HepG2 (cell line): ENCODE measurements at regions not wholly inside any gene's neighbourhood (a gene's known extent, or its start where the extent isn't known, plus 50 kb on each side); places are given as distances from the start of the nearest gene placed in this dataset.
A peak's percentile ranks its signal among the peaks of the same experiment; 100 is the strongest.
"Not testable (repeated sequence)": the region's sequence is repeated elsewhere in the genome, so short reads cannot be mapped to it uniquely, and the experiment has no call there.

Experiments used
- ATAC-seq: fragments of 200-7000 bp; cut with Tn5 transposase; 3 replicates; pipeline ENCODE4 v1.9.1; 2020; ENCODE audit warnings: mild to moderate bottlenecking, moderate library complexity
- BruUV-seq: library from RNA; stranded (reverse); fragments of 400-500 nt; replicated peaks from 2 replicates; lab custom pipeline; 2021; lab: Mats Ljungman, UMichigan
- CTCF ChIA-PET: fragments of 300-600 bp; formaldehyde crosslinking; extraction: SDS; loops from one replicate; lab custom pipeline; 2021; ENCODE audit warnings: low total read pairs, inconsistent platforms, low intra/inter-chr PET ratio; lab: Yijun Ruan, JAX
- POLR2A ChIA-PET: fragments of 350-600 bp; sonication (Branson Sonifier 250); formaldehyde crosslinking; loops from one replicate; lab custom pipeline; 2020; ENCODE audit warnings: antibody characterized with exemption, inconsistent platforms; lab: Yijun Ruan, JAX
- DNase-seq: peaks from one replicate; pipeline ENCODE4 v3.0.0-alpha.2; 2015; ENCODE audit warnings: low spot score
- FAIRE-seq: peaks from 3 replicates; lab custom pipeline; 2011; peaks lifted over from hg19 to GRCh38; lab: Jason Lieb, UNC
- H2AFZ ChIP-seq: one replicate; pipeline ENCODE4 v1.6.1; 2011; ENCODE audit warnings: low read length, inconsistent platforms
- H3K27ac ChIP-seq: fragments of 300-600 bp; 3 replicates; pipeline ENCODE4 v1.8.0; 2011; ENCODE audit warnings: mixed run types, mild to moderate bottlenecking, mixed read lengths, low read length, inconsistent platforms; ENCODE audit not compliant: insufficient read depth; ENCODE audit errors: extremely low read length
- H3K27me3 ChIP-seq, 2 experiments: fragments of 200-600 bp in 1 of 2; 2 replicates in 1 of 2; 3 replicates in 1 of 2; pipeline versions ENCODE4 v1.6.0 to v1.8.0; 2011; ENCODE audit warnings: low read length in 2 of 2, mild to moderate bottlenecking in 2 of 2, moderate library complexity in 2 of 2, inconsistent platforms in 1 of 2; ENCODE audit not compliant: insufficient read depth in 2 of 2, control insufficient read depth in 1 of 2
- H3K36me3 ChIP-seq, 2 experiments: fragments of 200-600 bp in 1 of 2; replicated peaks in 1 of 2; 2 replicates in 1 of 2; 3 replicates in 1 of 2; pipeline versions ENCODE4 v1.5.1 to v1.8.0; 2011; ENCODE audit warnings: low read length in 2 of 2, inconsistent platforms in 1 of 2; ENCODE audit not compliant: insufficient read depth in 2 of 2, control insufficient read depth in 1 of 2
- H3K4me1 ChIP-seq: 2 replicates; pipeline ENCODE4 v1.5.1; 2012; ENCODE audit warnings: low read length, inconsistent platforms; ENCODE audit not compliant: insufficient read depth
- H3K4me2 ChIP-seq: 2 replicates; pipeline ENCODE4 v1.6.0; 2011; ENCODE audit warnings: low read depth, low read length, inconsistent platforms
- H3K4me3 ChIP-seq, 3 experiments: fragments of 200-600 bp in 1 of 3; sonication (generic), shearing (Covaris generic) in 1 of 3; replicated peaks in 1 of 3; 2 replicates each; pipeline ENCODE4 v1.5.1; 2011 to 2016; ENCODE audit warnings: low read length in 3 of 3, inconsistent platforms in 2 of 3, low read depth in 2 of 3, mild to moderate bottlenecking in 2 of 3, control low read depth in 1 of 3, mixed read lengths in 1 of 3; ENCODE audit not compliant: insufficient read depth in 1 of 3
- H3K79me2 ChIP-seq: one replicate; pipeline ENCODE4 v1.6.1; 2011; ENCODE audit warnings: low read length, inconsistent platforms; ENCODE audit not compliant: insufficient read depth
- H3K9ac ChIP-seq: 2 replicates; pipeline ENCODE4 v1.6.0; 2011; ENCODE audit warnings: mild to moderate bottlenecking, low read depth, low read length, inconsistent platforms; ENCODE audit not compliant: insufficient read depth
- H3K9me3 ChIP-seq: 2 replicates; pipeline ENCODE4 v1.5.1; 2012; ENCODE audit warnings: mild to moderate bottlenecking, low read length
- H4K20me1 ChIP-seq: 2 replicates; pipeline ENCODE4 v1.6.0; 2011; ENCODE audit warnings: inconsistent platforms, mild to moderate bottlenecking, low read length, moderate library complexity; ENCODE audit not compliant: insufficient read depth
- ELF1 ChIP-seq: sonication (generic); formaldehyde crosslinking; IDR thresholded peaks from 2 replicates; pipeline ENCODE4 v1.4.0; 2020; ENCODE audit warnings: missing genetic modification reagents
- ERF ChIP-seq: IDR thresholded peaks from 2 replicates; pipeline ENCODE4 v1.6.1; 2018; ENCODE audit warnings: missing biosample characterization, missing genetic modification reagents
- MAFF ChIP-seq: IDR thresholded peaks from 2 replicates; pipeline ENCODE4 v1.6.1; 2011; ENCODE audit warnings: low read depth, low read length, improper control_type of control experiment
- MAFK ChIP-seq, 2 experiments: IDR thresholded peaks in 1 of 2; conservative IDR thresholded peaks in 1 of 2; 2 replicates each; pipeline ENCODE4 v1.6.1; 2011; ENCODE audit warnings: improper control_type of control experiment in 2 of 2, low read length in 2 of 2
- NFYB ChIP-seq: sonication (generic); formaldehyde crosslinking; IDR thresholded peaks from 2 replicates; pipeline ENCODE4 v1.4.0; 2020; ENCODE audit warnings: missing genetic modification reagents
- WGBS: methylation state at CpG from one replicate; pipeline ENCODE4 v1.1.6; 2017; ENCODE audit warnings: low lambda C conversion rate; 5-methylcytosine and 5-hydroxymethylcytosine counted together
- in situ Hi-C: cut with HindIII; loops from 2 replicates; pipeline ENCODE4 v1.10.0; 2017; ENCODE audit warnings: low pct_unique_long_range_greater_than_20kb; ENCODE audit not compliant: extremely low pct_ligation_motif_present
- intact Hi-C: fragments of 100-400 bp; cut with micrococcal nuclease; formaldehyde crosslinking; loops from one replicate; pipeline ENCODE4 v1.10.0; 2022; ENCODE audit not compliant: unreplicated experiment

- DNase-seq = no peak
- Histone ChIP-seq H3K9ac (no peak overlapping the region), H4K20me1 (no peaks in the 10 kb centered on the region), H2AFZ (no peak overlapping the region), H3K36me3 (no peaks in the 10 kb centered on the region), H3K4me1 (no peaks in the 10 kb centered on the region), H3K4me3 (no peak overlapping the region), H3K27me3 (no peaks in the 10 kb centered on the region), H3K27ac (no peak overlapping the region), H3K9me3 (no peaks in the 10 kb centered on the region), H3K4me2 (no peak overlapping the region), H3K79me2 (no peaks in the 10 kb centered on the region)
- 30% methylated on average over 3 of the region's 3 CpGs for WGBS
- ATAC-seq = no peak
- POLR2A ChIA-PET = no interaction called here
- intact Hi-C loops (no loop called here), in situ Hi-C loops (no loop called here)
- FAIRE-seq = no peak
- TF ChIP-seq NFYB (CRISPR knock-in tag) = no peak
- no peak for TF ChIP-seq ERF (CRISPR knock-in tag)
- TF ChIP-seq MAFK (conservative IDR thresholded peaks at IDR 0.05 in 1 of 2, IDR thresholded peaks at IDR 0.05 in 1 of 2; ENCODE audit: low read length in 2 of 2) = peak; percentile 65 to 68
- peak; percentile 50 for TF ChIP-seq MAFF
- TF ChIP-seq ELF1 = no peak
- BruUV-seq = no TSS peak
- CTCF ChIA-PET = no interaction called here
Observed at GRCh38 chr2:207438414-207439126, 91.2 kb upstream of the CREB1 start.

GRCh38 chr2:207439881-207440280, 89.9 kb upstream of the CREB1 start:
- H3K27ac ChIP-seq, FAIRE-seq, H4K20me1 ChIP-seq, intact Hi-C loops, CTCF ChIA-PET, in situ Hi-C loops, H3K4me2 ChIP-seq, ATAC-seq, H3K9me3 ChIP-seq, H2AFZ ChIP-seq, DNase-seq, BruUV-seq, H3K79me2 ChIP-seq, H3K27me3 ChIP-seq, H3K9ac ChIP-seq, H3K4me3 ChIP-seq, H3K4me1 ChIP-seq, H3K36me3 ChIP-seq, POLR2A ChIA-PET: not testable (repeated sequence)
